Suprapubic skin (tissue), 4 donors: ENCODE measurements at regions not wholly inside any gene's neighbourhood (a gene's known extent, or its start where the extent isn't known, plus 50 kb on each side); places are given as distances from the start of the nearest gene placed in this dataset.
"Not testable (repeated sequence)": the region's sequence is repeated elsewhere in the genome, so short reads cannot be mapped to it uniquely, and the experiment has no call there.

Experiments
- DNase-seq, 2 donors: peaks; one replicate each; pipeline ENCODE4 v3.0.0-alpha.2; 2019; ENCODE audit warnings: low spot score in 2 of 2
- H3K27ac ChIP-seq: fragments of 200-600 bp; sonication (generic); one replicate; pipeline ENCODE4 v1.5.1; 2019
- H3K27me3 ChIP-seq: fragments of 200-600 bp; sonication (generic); one replicate; pipeline ENCODE4 v1.5.1; 2019
- H3K36me3 ChIP-seq: fragments of 200-600 bp; sonication (generic); one replicate; pipeline ENCODE4 v1.5.1; 2019
- H3K4me1 ChIP-seq: fragments of 200-600 bp; sonication (generic); one replicate; pipeline ENCODE4 v1.5.1; 2019
- H3K4me3 ChIP-seq: fragments of 200-600 bp; sonication (generic); one replicate; pipeline ENCODE4 v1.5.1; 2019; ENCODE audit warnings: mild to moderate bottlenecking
- H3K9me3 ChIP-seq: fragments of 200-600 bp; sonication (generic); one replicate; pipeline ENCODE4 v1.5.1; 2019
- CTCF ChIP-seq, 2 donors: fragments of 200-600 bp in 1 of 2; fragments of 450-650 bp in 1 of 2; sonication (generic) in 1 of 2; IDR thresholded peaks; one replicate each; pipeline ENCODE4 v1.5.1; 2016 to 2019; ENCODE audit warnings: antibody characterized with exemption in 2 of 2, mild to moderate bottlenecking in 1 of 2, moderate library complexity in 1 of 2
- EP300 ChIP-seq: sonication (generic); formaldehyde crosslinking; IDR thresholded peaks from one replicate; pipeline ENCODE4 v1.6.1; 2017; ENCODE audit warnings: antibody characterized with exemption
- POLR2A ChIP-seq, 2 donors: fragments of 450-650 bp; IDR thresholded peaks; one replicate each; pipeline ENCODE4 v1.6.1; 2017; ENCODE audit warnings: antibody characterized with exemption in 2 of 2, mild to moderate bottlenecking in 2 of 2, moderate library complexity in 2 of 2
- POLR2AphosphoS5 ChIP-seq, 3 donors: sonication (generic); formaldehyde crosslinking; IDR thresholded peaks; one replicate each; pipeline ENCODE4 v1.6.1; 2017; ENCODE audit warnings: antibody characterized with exemption in 3 of 3
- WGBS: methylation state at CpG from one replicate; pipeline ENCODE4 v1.1.5; 2018; 5-methylcytosine and 5-hydroxymethylcytosine counted together

- Histone ChIP-seq H3K4me1 (no peaks in the 10 kb centered on the region), H3K4me3 (no peak overlapping the region), H3K9me3 (no peaks in the 10 kb centered on the region), H3K36me3 (no peaks in the 10 kb centered on the region), H3K27ac (no peak overlapping the region), H3K27me3 (no peaks in the 10 kb centered on the region)
- TF ChIP-seq EP300 (no peak), POLR2A (IDR thresholded peaks at IDR 0.05) (no peak), POLR2AphosphoS5 (IDR thresholded peaks at IDR 0.05) (no peak), CTCF (IDR thresholded peaks at IDR 0.05) (no peak)
- WGBS, result 71% methylated on average over 2 of the region's 2 CpGs
- DNase-seq, result no peak
Measured at GRCh38 chr5:127216143-127216542, 74.5 kb upstream of the MEGF10 start.

- no peak overlapping the region for H3K27ac ChIP-seq
- no peaks in the 10 kb centered on the region for H3K36me3 ChIP-seq
- DNase-seq, result no peak
- TF ChIP-seq POLR2A (IDR thresholded peaks at IDR 0.05) (no peak), EP300 (no peak), CTCF (IDR thresholded peaks at IDR 0.05) (no peak), POLR2AphosphoS5 (IDR thresholded peaks at IDR 0.05) (no peak)
- no peaks in the 10 kb centered on the region for H3K9me3 ChIP-seq
- WGBS, result 87% methylated on average over 3 of the region's 3 CpGs
- no peak overlapping the region for H3K4me3 ChIP-seq
- no peaks in the 10 kb centered on the region for H3K4me1 ChIP-seq
- H3K27me3 ChIP-seq, result no peaks in the 10 kb centered on the region
Measured at GRCh38 chr5:127216898-127217675, 73.5 kb upstream of the MEGF10 start.

- H3K27ac ChIP-seq, H3K27me3 ChIP-seq, DNase-seq, H3K4me3 ChIP-seq, H3K9me3 ChIP-seq, H3K4me1 ChIP-seq, H3K36me3 ChIP-seq: not testable (repeated sequence)
- 71% methylated on average over 1 of the region's 1 CpG for WGBS
Measured at GRCh38 chr5:127221936-127222335, 68.7 kb upstream of the MEGF10 start.

- H3K36me3 ChIP-seq, H3K4me1 ChIP-seq: not testable (repeated sequence)
- WGBS, result 77% methylated on average over 1 of the region's 1 CpG
Measured at GRCh38 chr5:127222571-127223156, 67.9 kb upstream of the MEGF10 start.

GRCh38 chr5:127223256-127223974 lies 67.2 kb upstream of the MEGF10 start:
- TF ChIP-seq POLR2AphosphoS5 (IDR thresholded peaks at IDR 0.05) (no peak), POLR2A (IDR thresholded peaks at IDR 0.05) (no peak), CTCF (IDR thresholded peaks at IDR 0.05) (no peak), EP300 (no peak)
- DNase-seq, result no peak
- Histone ChIP-seq H3K27ac (no peak overlapping the region), H3K9me3 (no peaks in the 10 kb centered on the region), H3K4me1 (no peaks in the 10 kb centered on the region), H3K4me3 (no peak overlapping the region), H3K36me3 (no peaks in the 10 kb centered on the region), H3K27me3 (no peaks in the 10 kb centered on the region)
- WGBS, result 43% methylated on average over 6 of the region's 6 CpGs

More at GRCh38 chr5:127222571-127223156, 67.9 kb upstream of the MEGF10 start:
- not testable (repeated sequence) for H3K9me3 ChIP-seq, H3K27ac ChIP-seq, H3K27me3 ChIP-seq, DNase-seq, H3K4me3 ChIP-seq

- Histone ChIP-seq H3K27me3 (no peaks in the 10 kb centered on the region), H3K4me3 (no peak overlapping the region), H3K4me1 (peaks cover 9% of the 10 kb centered on the region), H3K27ac (no peak overlapping the region), H3K9me3 (no peaks in the 10 kb centered on the region), H3K36me3 (no peaks in the 10 kb centered on the region)
- TF ChIP-seq POLR2AphosphoS5 (IDR thresholded peaks at IDR 0.05) (no peak), EP300 (no peak), CTCF (IDR thresholded peaks at IDR 0.05) (no peak), POLR2A (IDR thresholded peaks at IDR 0.05) (no peak)
- 89% methylated on average over 4 of the region's 4 CpGs for WGBS
- DNase-seq, result no peak
Measured at GRCh38 chr5:127227881-127228280, 62.7 kb upstream of the MEGF10 start.
